ENCODE measurements at regions not wholly inside any gene's neighbourhood (a gene's known extent, or its start where the extent isn't known, plus 50 kb on each side); places are given as distances from the start of the nearest gene placed in this dataset.
"Not testable (repeated sequence)": the region's sequence is repeated elsewhere in the genome, so short reads cannot be mapped to it uniquely, and the experiment has no call there.

- no peak for TF ChIP-seq JAZF1 (CRISPR knock-in tag; IDR thresholded peaks at IDR 0.05)
- no peak for TF ChIP-seq ZNF425 (CRISPR knock-in tag; conservative IDR thresholded peaks at IDR 0.05)
- no peak for TF ChIP-seq ZNF416 (CRISPR knock-in tag; IDR thresholded peaks at IDR 0.05)
- no peak for TF ChIP-seq MLX (CRISPR knock-in tag; IDR thresholded peaks at IDR 0.05)
Measured at GRCh38 chrX:25433307-25433706, 417.5 kb upstream of the ARX start (continued).

GRCh38 chrX:25432396-25432795, 416.6 kb upstream of the ARX start:
- Mint-ChIP-seq H3K4me1 (peaks cover 2% of the 10 kb centered on the region), H3K9me3 (no peaks in the 10 kb centered on the region), H3K4me3 (no peak overlapping the region), H3K36me3 (no peaks in the 10 kb centered on the region), H3K27me3 (ENCODE audit: low read depth) (no peaks in the 10 kb centered on the region), H3K27ac (no peak overlapping the region)
- CTCF ChIA-PET = no interaction called here
- ATAC-seq (no peak), DNase-seq (ENCODE audit: low spot score) (no peak)
- TF ChIP-seq ZNF121 (CRISPR knock-in tag; IDR thresholded peaks at IDR 0.05) = no peak
- TF ChIP-seq ETV6 (CRISPR knock-in tag; IDR thresholded peaks at IDR 0.05) = no peak
- no peak for TF ChIP-seq GRHL2 (CRISPR knock-in tag; IDR thresholded peaks at IDR 0.05; ENCODE audit: insufficient replicate concordance, severe bottlenecking)
- TF ChIP-seq ZNF416 (CRISPR knock-in tag; IDR thresholded peaks at IDR 0.05) = no peak
- TF ChIP-seq SMAD4 (CRISPR knock-in tag; IDR thresholded peaks at IDR 0.05) = no peak
- no peak for TF ChIP-seq ZNF138 (CRISPR knock-in tag; conservative IDR thresholded peaks at IDR 0.05)
- TF ChIP-seq ZNF281 (CRISPR knock-in tag; IDR thresholded peaks at IDR 0.05) = no peak
- no peak for TF ChIP-seq IRF1 (CRISPR knock-in tag; IDR thresholded peaks at IDR 0.05)
- no peak for TF ChIP-seq ZBTB43 (CRISPR knock-in tag; IDR thresholded peaks at IDR 0.05)
- no peak for TF ChIP-seq ATF3 (CRISPR knock-in tag; conservative IDR thresholded peaks at IDR 0.05)
- POLR2A ChIA-PET = no interaction called here

GRCh38 chrX:25427873-25428555, 412.2 kb upstream of the ARX start:
- peaks cover 2% of the 10 kb centered on the region for H3K4me1 Mint-ChIP-seq
- H3K27me3 Mint-ChIP-seq (ENCODE audit: low read depth) = no peaks in the 10 kb centered on the region
- ChIA-PET CTCF (no interaction called here), POLR2A (no interaction called here)
- H3K36me3 Mint-ChIP-seq = no peaks in the 10 kb centered on the region
- peak; percentile 95 for ATAC-seq
- DNase-seq (ENCODE audit: low spot score) = peak; percentile 67
- no peak for TF ChIP-seq ZNF416 (CRISPR knock-in tag; IDR thresholded peaks at IDR 0.05)
- peak; percentile 18; the same call in 1 of the 2 replicates for TF ChIP-seq CTCF (IDR thresholded peaks at IDR 0.05)
- TF ChIP-seq ZNF232 (CRISPR knock-in tag; IDR thresholded peaks at IDR 0.05) = no peak
- TF ChIP-seq E2F4 (CRISPR knock-in tag; IDR thresholded peaks at IDR 0.05; ENCODE audit: borderline replicate concordance, low read depth) = no peak
- peaks cover 4% of the 10 kb centered on the region; the same call in 1 of the 2 replicates for H3K9me3 Mint-ChIP-seq
- no peak overlapping the region for H3K4me3 Mint-ChIP-seq
- H3K27ac Mint-ChIP-seq = no peak overlapping the region

GRCh38 chrX:25404163-25404562, 388.4 kb upstream of the ARX start:
- H3K27ac Mint-ChIP-seq, H3K4me3 Mint-ChIP-seq: not testable (repeated sequence)

More at GRCh38 chrX:25404163-25404562, 388.4 kb upstream of the ARX start:
- H3K9me3 Mint-ChIP-seq; POLR2A ChIA-PET; H3K4me1 Mint-ChIP-seq; H3K27me3 Mint-ChIP-seq (ENCODE audit: low read depth); ATAC-seq; H3K36me3 Mint-ChIP-seq; DNase-seq (ENCODE audit: low spot score); CTCF ChIA-PET: not testable (repeated sequence)

Measured in WTC11 (cell line).